ENCODE measurements at regions not wholly inside any gene's neighbourhood (a gene's known extent, or its start where the extent isn't known, plus 50 kb on each side); places are given as distances from the start of the nearest gene placed in this dataset.

- no peaks in the 10 kb centered on the region for H3K9me3 ChIP-seq
- ChIA-PET CTCF (no interaction called here), POLR2A (no interaction called here)
- no peaks in the 10 kb centered on the region for H3K4me1 ChIP-seq
- TF ChIP-seq EP300 (IDR thresholded peaks at IDR 0.05) = no peak
- TF ChIP-seq RNF2 (IDR thresholded peaks at IDR 0.05; ENCODE audit: borderline replicate concordance, low read depth) = no peak
- no peak for TF ChIP-seq CHD4 (IDR thresholded peaks at IDR 0.05; ENCODE audit: borderline replicate concordance)
- TF ChIP-seq CTCF (IDR thresholded peaks at IDR 0.05) = no peak
- no peak for TF ChIP-seq MAZ (IDR thresholded peaks at IDR 0.05; ENCODE audit: borderline replicate concordance, low read depth, low read length)
- no peak for TF ChIP-seq CBX8 (IDR thresholded peaks at IDR 0.05)
- TF ChIP-seq KDM5A (IDR thresholded peaks at IDR 0.05) = no peak
- no peak for TF ChIP-seq GATA3 (IDR thresholded peaks at IDR 0.05; ENCODE audit: borderline replicate concordance)
- TF ChIP-seq CEBPB (IDR thresholded peaks at IDR 0.05) = no peak
- no peak for TF ChIP-seq PHF8 (IDR thresholded peaks at IDR 0.05; ENCODE audit: borderline replicate concordance, low read depth)
- no peak for TF ChIP-seq HDAC2 (IDR thresholded peaks at IDR 0.05)
- FAIRE-seq = no peak
- H3K4me2 ChIP-seq = no peak overlapping the region
- 3% methylated on average over 2 of the region's 2 CpGs for WGBS (ENCODE audit: missing lambda C conversion rate)
- no peak for DNase-seq (ENCODE audit: low read depth in 1 of 2, low spot score in 1 of 2)
- no peak overlapping the region for H3K4me3 ChIP-seq
- H3K27ac ChIP-seq = no peak overlapping the region
- ATAC-seq = no peak
These were observed 903.9 kb upstream of the MAP3K7 start for GRCh38 chr6:91490671-91491301.

- ATAC-seq = no peak
- no peak for FAIRE-seq
These were observed 901.0 kb upstream of the MAP3K7 start for GRCh38 chr6:91487696-91488392.

GRCh38 chr6:91486200-91486599 is 899.3 kb upstream of the MAP3K7 start:
- FAIRE-seq = no peak
- POLR2A ChIA-PET = no interaction called here
- TF ChIP-seq HOXB5 (CRISPR knock-in tag; IDR thresholded peaks at IDR 0.05) (no peak), SMC3 (IDR thresholded peaks at IDR 0.05) (no peak), ZFP36 (IDR thresholded peaks at IDR 0.05; ENCODE audit: borderline replicate concordance, partially characterized antibody) (no peak), FOSB (CRISPR knock-in tag; IDR thresholded peaks at IDR 0.05) (no peak), CHD4 (IDR thresholded peaks at IDR 0.05; ENCODE audit: borderline replicate concordance) (no peak), TFCP2L1 (CRISPR knock-in tag; IDR thresholded peaks at IDR 0.05) (no peak), GATA3 (IDR thresholded peaks at IDR 0.05; ENCODE audit: borderline replicate concordance) (no peak), SREBF2 (IDR thresholded peaks at IDR 0.05) (no peak), EHF (CRISPR knock-in tag; IDR thresholded peaks at IDR 0.05) (no peak), RCOR1 (IDR thresholded peaks at IDR 0.05; ENCODE audit: low read depth, low read length) (no peak)
- DNase-seq (ENCODE audit: low read depth in 1 of 2, low spot score in 1 of 2) = no peak
- Histone ChIP-seq H3K27ac (no peak overlapping the region), H3K4me1 (no peaks in the 10 kb centered on the region), H3K4me2 (no peak overlapping the region), H3K4me3 (no peak overlapping the region), H3K9me3 (no peaks in the 10 kb centered on the region)
- no peak for ATAC-seq
- WGBS (ENCODE audit: missing lambda C conversion rate) = 44% methylated on average over 1 of the region's 1 CpG
- CTCF ChIA-PET = no interaction called here

More at GRCh38 chr6:91487696-91488392, 901.0 kb upstream of the MAP3K7 start:
- no peak for TF ChIP-seq HOXB13 (CRISPR knock-in tag; IDR thresholded peaks at IDR 0.05; ENCODE audit: low read depth)
- no peak for TF ChIP-seq ZFP36 (IDR thresholded peaks at IDR 0.05; ENCODE audit: borderline replicate concordance, partially characterized antibody)
- TF ChIP-seq NFE2L2 (conservative IDR thresholded peaks at IDR 0.05; ENCODE audit: low read length) = no peak
- no peak for TF ChIP-seq CTCF (IDR thresholded peaks at IDR 0.05)
- no peak for TF ChIP-seq CHD2 (IDR thresholded peaks at IDR 0.05; ENCODE audit: low read length, partially characterized antibody)
- TF ChIP-seq ESRRA (IDR thresholded peaks at IDR 0.05; ENCODE audit: borderline replicate concordance, low read length) = no peak
- no peak for TF ChIP-seq HEYL (CRISPR knock-in tag; IDR thresholded peaks at IDR 0.05)
- no peak for TF ChIP-seq EHMT2 (IDR thresholded peaks at IDR 0.05; ENCODE audit: low read depth)
- Histone ChIP-seq H3K4me2 (no peak overlapping the region), H3K27ac (no peak overlapping the region), H3K4me1 (no peaks in the 10 kb centered on the region), H3K9me3 (no peaks in the 10 kb centered on the region), H3K4me3 (no peak overlapping the region)
- ChIA-PET CTCF (no interaction called here), POLR2A (no interaction called here)
- no peak for DNase-seq (ENCODE audit: low read depth in 1 of 2, low spot score in 1 of 2)
- WGBS (ENCODE audit: missing lambda C conversion rate) = 2% methylated on average over 2 of the region's 2 CpGs
